ENCODE measurements at regions not wholly inside any gene's neighbourhood (a gene's known extent, or its start where the extent isn't known, plus 50 kb on each side); places are given as distances from the start of the nearest gene placed in this dataset.

DNA sequence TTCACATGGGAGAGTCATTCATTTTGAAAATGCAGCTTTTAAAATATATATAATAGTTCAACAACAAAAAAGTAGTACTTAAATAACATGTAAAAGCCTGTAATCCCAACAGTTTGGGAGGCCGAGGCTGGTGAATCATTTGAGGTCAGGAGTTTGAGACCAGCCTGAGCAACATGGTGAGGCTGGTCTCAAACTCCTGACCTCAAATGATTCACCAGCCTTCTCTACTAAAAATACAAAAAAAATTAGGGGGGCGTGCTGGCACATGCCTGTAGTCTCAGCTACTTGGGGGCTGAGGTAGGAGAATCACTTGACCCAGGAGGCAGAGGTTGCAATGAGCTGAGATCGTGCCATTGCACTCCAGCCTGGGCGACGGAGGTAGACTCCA is 256.3 kb upstream of the RGS6 start:
- TF ChIP-seq, protein P1, sequence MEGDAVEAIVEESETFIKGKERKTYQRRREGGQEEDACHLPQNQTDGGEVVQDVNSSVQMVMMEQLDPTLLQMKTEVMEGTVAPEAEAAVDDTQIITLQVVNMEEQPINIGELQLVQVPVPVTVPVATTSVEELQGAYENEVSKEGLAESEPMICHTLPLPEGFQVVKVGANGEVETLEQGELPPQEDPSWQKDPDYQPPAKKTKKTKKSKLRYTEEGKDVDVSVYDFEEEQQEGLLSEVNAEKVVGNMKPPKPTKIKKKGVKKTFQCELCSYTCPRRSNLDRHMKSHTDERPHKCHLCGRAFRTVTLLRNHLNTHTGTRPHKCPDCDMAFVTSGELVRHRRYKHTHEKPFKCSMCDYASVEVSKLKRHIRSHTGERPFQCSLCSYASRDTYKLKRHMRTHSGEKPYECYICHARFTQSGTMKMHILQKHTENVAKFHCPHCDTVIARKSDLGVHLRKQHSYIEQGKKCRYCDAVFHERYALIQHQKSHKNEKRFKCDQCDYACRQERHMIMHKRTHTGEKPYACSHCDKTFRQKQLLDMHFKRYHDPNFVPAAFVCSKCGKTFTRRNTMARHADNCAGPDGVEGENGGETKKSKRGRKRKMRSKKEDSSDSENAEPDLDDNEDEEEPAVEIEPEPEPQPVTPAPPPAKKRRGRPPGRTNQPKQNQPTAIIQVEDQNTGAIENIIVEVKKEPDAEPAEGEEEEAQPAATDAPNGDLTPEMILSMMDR (IDR thresholded peaks at IDR 0.05; ENCODE audit: insufficient read depth, low read depth, low read length) = no peak
- no peak for TF ChIP-seq EZH2 (IDR thresholded peaks at IDR 0.05; ENCODE audit: insufficient read depth, low read length)
